IMR-90 (cell line): ENCODE measurements at regions not wholly inside any gene's neighbourhood (a gene's known extent, or its start where the extent isn't known, plus 50 kb on each side); places are given as distances from the start of the nearest gene placed in this dataset.

Experiments used
- BHLHE40 ChIP-seq: fragments of 150-350 bp; IDR thresholded peaks from 2 replicates; pipeline ENCODE4 v1.6.1; 2016; ENCODE audit warnings: mild to moderate bottlenecking, low read depth, low read length
- CEBPB ChIP-seq: IDR thresholded peaks from 2 replicates; pipeline ENCODE4 v1.6.1; 2012; ENCODE audit warnings: low read depth, low read length, improper control_type of control experiment
- CTCF ChIP-seq: conservative IDR thresholded peaks from 2 replicates; pipeline ENCODE4 v1.5.1; 2012; ENCODE audit warnings: mild to moderate bottlenecking, low read depth, low read length, improper control_type of control experiment
- MXI1 ChIP-seq: IDR thresholded peaks from 2 replicates; pipeline ENCODE4 v1.6.1; 2012; ENCODE audit warnings: low read depth, mild to moderate bottlenecking, low read length, moderate library complexity, borderline replicate concordance
- POLR2A ChIP-seq: IDR thresholded peaks from 2 replicates; pipeline ENCODE4 v1.6.1; 2012; ENCODE audit warnings: mild to moderate bottlenecking, low read depth, low read length
- RAD21 ChIP-seq: IDR thresholded peaks from 2 replicates; pipeline ENCODE4 v1.6.1; 2012; ENCODE audit warnings: low read length, improper control_type of control experiment
- SMC3 ChIP-seq: fragments of 150-350 bp; IDR thresholded peaks from 2 replicates; pipeline ENCODE4 v1.6.1; 2016; ENCODE audit warnings: low read depth, mild to moderate bottlenecking, antibody characterized with exemption, low read length, moderate library complexity

GRCh38 chr21:22813201-22813600, 1815.0 kb downstream of the NCAM2 start:
- TF ChIP-seq POLR2A = no peak
- no peak for TF ChIP-seq CTCF
- no peak for TF ChIP-seq SMC3
- no peak for TF ChIP-seq MXI1
- no peak for TF ChIP-seq CEBPB
- no peak for TF ChIP-seq RAD21
- TF ChIP-seq BHLHE40 = no peak
